GM10266 (cell line): ENCODE measurements at regions not wholly inside any gene's neighbourhood (a gene's known extent, or its start where the extent isn't known, plus 50 kb on each side); places are given as distances from the start of the nearest gene placed in this dataset.

ENCODE experiments used
- DNase-seq: peaks from one replicate; pipeline ENCODE4 v3.0.0; 2012; ENCODE audit errors: extremely low spot score
- TF ChIP-seq, protein P1 (sequence below): IDR thresholded peaks from 2 replicates; pipeline ENCODE4 v1.5.1; 2012; ENCODE audit warnings: mild to moderate bottlenecking, low read depth; ENCODE audit not compliant: control insufficient read depth, insufficient read depth; ENCODE audit errors: missing control alignments

DNA sequence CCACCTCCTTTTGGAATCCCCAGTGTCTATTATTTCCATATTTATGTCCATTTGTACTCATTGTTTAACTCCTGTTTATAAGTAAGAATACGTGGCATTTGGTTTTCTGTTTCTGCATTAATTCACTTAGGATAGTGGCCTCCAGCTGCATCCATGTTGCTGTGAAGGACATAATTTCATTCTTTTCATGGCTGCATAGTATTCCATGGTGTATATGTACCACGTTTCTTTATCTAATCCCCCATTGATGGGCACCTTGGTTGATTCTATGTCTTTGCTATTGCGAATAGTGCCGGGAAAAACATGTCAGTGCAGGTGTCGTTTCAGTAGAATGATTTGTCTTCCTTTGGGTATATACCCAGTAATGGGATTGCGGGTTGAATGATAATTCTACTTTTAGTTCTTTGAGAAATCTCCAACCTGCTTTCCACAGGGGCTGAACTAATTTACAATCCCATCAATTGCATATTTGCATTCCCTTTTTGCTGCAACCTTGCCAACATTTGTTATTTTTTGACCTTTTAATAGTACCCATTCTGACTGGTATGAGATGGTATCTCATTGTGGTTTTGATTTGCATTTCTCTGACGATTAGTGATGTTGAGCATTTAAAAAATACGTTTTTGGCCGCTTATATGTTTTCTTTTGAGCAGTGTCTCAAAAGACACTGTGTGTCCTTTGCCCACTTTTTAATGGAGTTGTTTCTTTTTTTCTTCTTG lies 373.2 kb upstream of the TNRC6C start:
- DNase-seq: no peak
- TF ChIP-seq, protein P1, sequence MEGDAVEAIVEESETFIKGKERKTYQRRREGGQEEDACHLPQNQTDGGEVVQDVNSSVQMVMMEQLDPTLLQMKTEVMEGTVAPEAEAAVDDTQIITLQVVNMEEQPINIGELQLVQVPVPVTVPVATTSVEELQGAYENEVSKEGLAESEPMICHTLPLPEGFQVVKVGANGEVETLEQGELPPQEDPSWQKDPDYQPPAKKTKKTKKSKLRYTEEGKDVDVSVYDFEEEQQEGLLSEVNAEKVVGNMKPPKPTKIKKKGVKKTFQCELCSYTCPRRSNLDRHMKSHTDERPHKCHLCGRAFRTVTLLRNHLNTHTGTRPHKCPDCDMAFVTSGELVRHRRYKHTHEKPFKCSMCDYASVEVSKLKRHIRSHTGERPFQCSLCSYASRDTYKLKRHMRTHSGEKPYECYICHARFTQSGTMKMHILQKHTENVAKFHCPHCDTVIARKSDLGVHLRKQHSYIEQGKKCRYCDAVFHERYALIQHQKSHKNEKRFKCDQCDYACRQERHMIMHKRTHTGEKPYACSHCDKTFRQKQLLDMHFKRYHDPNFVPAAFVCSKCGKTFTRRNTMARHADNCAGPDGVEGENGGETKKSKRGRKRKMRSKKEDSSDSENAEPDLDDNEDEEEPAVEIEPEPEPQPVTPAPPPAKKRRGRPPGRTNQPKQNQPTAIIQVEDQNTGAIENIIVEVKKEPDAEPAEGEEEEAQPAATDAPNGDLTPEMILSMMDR: no peak

DNA sequence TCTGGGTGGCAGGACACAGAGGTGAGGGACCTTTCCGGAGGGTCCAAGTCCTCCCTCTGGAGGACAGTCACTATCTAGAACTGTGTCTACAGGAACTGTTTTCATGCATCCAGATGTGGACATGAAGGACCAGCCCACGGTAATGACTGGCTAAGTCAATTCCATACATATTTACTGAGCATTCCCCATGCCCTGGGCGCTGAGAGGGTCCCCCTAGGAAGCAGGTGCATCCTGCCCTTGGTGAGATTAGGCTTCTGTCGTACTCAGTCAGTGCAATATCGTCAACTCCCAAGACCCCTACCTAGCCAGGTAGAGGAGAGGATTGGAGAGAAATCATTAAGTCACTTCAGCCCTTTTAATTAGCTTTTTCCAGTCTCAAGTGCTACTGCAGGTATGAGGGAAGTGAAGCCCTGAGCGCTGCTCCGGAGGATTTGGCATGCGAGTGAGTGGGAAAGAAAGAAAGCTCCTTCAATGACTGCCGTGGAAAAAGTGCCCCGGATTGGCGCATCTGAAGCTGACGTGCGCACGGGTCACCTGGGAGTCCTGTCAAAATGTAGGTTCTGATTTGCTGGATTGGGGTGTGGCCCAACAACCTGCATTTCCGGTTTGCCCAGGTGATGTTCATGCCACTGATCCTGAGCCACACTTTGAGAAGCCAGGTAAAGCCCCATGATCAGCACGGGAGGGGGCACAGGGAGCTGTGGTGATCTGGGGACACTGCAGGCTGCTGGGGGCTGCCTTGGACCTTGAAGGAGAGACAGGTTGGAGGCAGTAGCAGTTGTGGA lies 367.4 kb upstream of the TNRC6C start:
- TF ChIP-seq, protein P1: no peak
- DNase-seq: no peak

DNA sequence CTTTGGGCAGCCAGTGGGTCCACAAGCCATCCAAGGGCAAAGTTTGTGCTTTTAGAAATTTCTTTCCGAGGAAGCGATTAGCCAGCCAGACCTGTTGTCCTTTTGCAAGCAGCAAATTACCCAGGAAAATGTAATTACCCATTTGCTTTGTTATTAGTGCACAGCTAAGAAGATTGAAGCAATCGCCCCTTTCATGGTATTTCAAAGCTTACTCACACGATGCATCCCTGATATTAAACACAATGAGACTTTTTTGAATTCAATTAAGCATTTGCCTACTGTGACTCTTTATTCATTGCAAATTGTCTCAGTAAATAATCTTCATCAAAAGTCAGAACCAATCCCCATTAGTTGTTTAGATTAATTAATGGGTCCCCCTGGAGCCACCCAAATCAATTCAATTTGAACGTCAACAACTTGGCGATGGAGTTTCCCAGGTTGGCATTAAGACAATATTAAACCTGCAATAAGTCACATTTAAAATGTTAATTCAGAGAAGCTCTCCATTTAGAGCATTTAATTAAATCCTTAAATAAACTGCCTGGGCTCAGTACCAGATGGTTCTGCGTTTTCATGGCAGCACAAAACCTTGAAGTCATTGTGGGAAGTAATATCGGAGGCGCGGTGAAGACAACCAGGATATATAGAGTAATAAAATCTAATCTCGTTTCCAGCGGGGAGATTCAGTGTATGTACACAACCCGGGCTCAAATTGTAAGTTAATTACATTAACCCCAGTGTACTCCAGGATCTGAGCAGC lies 366.2 kb upstream of the TNRC6C start:
- TF ChIP-seq, protein P1: no peak
- DNase-seq: no peak

DNA sequence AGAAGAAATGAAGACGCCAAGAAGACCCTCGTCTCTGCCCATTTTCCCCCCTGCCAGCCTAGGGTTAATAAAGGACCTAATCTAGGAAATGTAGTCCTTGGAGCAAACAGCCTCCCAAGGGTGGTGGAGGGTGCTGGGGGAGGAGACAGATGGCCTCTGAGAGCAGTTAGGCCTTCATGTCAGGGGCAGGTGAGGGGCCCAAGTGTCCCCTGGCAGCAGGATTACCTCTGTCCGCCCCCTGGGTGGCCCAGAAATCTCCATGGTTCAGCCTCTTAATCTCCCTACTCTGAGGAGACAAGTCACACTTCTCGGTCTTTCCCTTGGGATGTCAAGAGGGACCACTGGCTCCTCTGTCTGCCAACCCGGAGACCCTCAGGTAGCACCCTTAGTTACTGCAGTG lies 365.4 kb upstream of the TNRC6C start:
- no peak for DNase-seq
- TF ChIP-seq, protein P1: no peak

DNA sequence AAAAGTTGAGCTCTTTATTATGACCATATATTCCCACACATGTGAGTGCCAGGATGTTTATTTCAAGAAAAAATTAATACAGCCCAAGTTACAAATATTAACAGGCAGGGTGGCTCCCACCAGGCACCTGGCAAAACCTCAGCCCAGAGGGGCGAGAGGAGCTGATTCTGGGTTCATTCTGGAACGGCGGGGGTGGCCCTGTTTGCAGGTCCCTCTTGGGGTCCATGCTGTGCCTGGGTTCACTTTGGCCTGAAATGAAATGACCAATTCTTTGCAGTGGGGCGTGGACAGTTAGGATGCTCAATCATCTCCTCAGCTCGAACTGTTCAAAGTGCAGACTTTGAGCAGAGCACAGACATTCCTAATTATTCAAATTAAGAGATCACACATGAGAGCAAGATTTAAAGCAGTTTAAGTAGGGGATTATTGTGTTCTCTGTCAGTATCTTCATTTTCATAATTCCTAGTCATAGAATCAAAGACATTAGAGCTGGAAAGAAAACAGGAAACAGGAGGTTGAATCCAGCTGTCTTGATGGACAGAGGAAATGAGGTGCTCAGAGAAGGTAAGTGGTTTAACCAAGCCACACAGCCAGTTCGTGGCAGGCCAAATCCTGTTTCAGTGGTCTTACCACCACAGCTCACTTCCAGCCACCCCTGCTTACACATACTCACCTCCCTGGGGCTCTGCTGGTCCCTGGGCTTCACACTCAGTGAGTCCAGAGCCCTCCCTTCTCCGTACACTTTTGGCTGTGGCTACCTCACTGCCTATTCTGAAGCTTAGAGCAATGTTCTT lies 363.9 kb upstream of the TNRC6C start:
- TF ChIP-seq, protein P1: no peak
- DNase-seq: no peak

DNA sequence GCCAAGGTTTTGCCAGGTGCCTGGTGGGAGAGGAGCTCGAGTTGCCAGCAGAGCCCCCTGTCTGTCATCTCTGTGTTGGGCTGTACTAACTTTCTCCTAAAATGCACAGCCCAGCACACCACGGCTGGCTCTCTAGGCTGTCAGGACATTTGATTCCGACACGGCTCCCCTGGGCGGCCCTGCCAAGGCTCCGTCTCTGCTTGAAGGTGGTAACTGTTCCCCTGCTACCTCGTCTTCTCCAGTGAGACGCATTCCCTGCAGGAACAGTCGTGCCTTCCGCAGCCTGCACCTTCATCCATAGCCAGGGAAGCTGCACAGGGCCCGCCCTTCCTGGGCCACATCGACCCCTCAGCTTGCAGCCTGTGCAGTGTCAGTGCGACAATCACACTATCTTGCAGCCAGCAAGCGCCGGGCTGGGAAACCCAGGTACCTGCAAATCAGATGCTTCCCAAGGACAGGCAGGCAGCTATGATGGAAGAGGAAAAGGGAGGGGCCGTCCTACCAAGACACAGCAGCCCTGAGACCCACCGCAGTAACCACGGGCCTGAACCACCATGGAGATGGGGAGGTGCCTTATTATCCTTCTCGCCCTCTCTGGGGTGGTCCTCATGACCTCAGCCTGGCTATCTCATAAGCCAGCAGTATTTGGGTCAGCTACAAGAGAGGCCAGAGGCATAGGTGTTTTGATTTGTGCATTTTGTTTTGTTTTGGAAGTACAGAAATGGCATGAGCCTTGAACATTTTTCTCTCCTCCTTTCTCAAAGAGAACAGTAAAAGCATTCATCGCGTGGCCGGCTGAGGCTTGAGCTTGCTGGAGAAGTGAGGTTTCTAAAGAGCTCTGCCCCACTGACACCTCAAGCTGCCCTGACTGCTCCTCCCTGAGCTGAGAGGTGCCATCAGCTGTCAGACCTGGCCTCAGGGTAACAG lies 361.7 kb upstream of the TNRC6C start:
- no peak for DNase-seq
- TF ChIP-seq, protein P1: no peak
